Small intestine (tissue), 7 donors: ENCODE measurements at regions not wholly inside any gene's neighbourhood (a gene's known extent, or its start where the extent isn't known, plus 50 kb on each side); places are given as distances from the start of the nearest gene placed in this dataset.

Experiments used
- DNase-seq, 2 donors: peaks; one replicate each; pipeline versions ENCODE4 v3.0.0 to v3.0.0-alpha.2; 2013
- FAIRE-seq: peaks from 2 replicates; lab custom pipeline; 2012; peaks lifted over from hg19 to GRCh38; lab: Jason Lieb, UNC
- H3K27ac ChIP-seq, 3 donors: one replicate each; pipeline ENCODE4 v1.5.1; 2013; ENCODE audit warnings: low read length in 2 of 3, mild to moderate bottlenecking in 2 of 3, control low read depth in 1 of 3, inconsistent platforms in 1 of 3, low read depth in 1 of 3, moderate library complexity in 1 of 3
- H3K27me3 ChIP-seq, 3 donors: one replicate each; pipeline ENCODE4 v1.6.1; 2013; ENCODE audit warnings: low read length in 3 of 3, inconsistent platforms in 1 of 3; ENCODE audit not compliant: control insufficient read depth in 3 of 3, insufficient read depth in 3 of 3
- H3K36me3 ChIP-seq, 3 donors: one replicate each; pipeline ENCODE4 v1.6.1; 2013; ENCODE audit warnings: low read length in 3 of 3, inconsistent platforms in 1 of 3, low read depth in 1 of 3, mild to moderate bottlenecking in 1 of 3, moderate library complexity in 1 of 3; ENCODE audit not compliant: control insufficient read depth in 3 of 3, insufficient read depth in 2 of 3
- H3K4me1 ChIP-seq, 3 donors: one replicate each; pipeline ENCODE4 v1.6.1; 2013; ENCODE audit warnings: low read length in 2 of 3, inconsistent platforms in 1 of 3, low read depth in 1 of 3, mild to moderate bottlenecking in 1 of 3, moderate library complexity in 1 of 3; ENCODE audit not compliant: control insufficient read depth in 3 of 3, insufficient read depth in 2 of 3
- H3K4me3 ChIP-seq, 3 donors: one replicate each; pipeline ENCODE4 v1.5.1; 2013; ENCODE audit warnings: low read length in 3 of 3, control low read depth in 1 of 3, inconsistent platforms in 1 of 3, low read depth in 1 of 3, mild to moderate bottlenecking in 1 of 3, moderate library complexity in 1 of 3
- H3K9me3 ChIP-seq, 2 donors: one replicate each; pipeline ENCODE4 v1.6.1; 2013; ENCODE audit warnings: low read depth in 1 of 2, low read length in 1 of 2; ENCODE audit not compliant: control insufficient read depth in 2 of 2, insufficient read depth in 1 of 2
- WGBS, 3 donors: extraction: QIAGEN DNeasy Blood & Tissue Kit; methylation state at CpG; one replicate each; pipeline ENCODE4 v1.1.7; 2013; 5-methylcytosine and 5-hydroxymethylcytosine counted together
- donor health status: healthy with polysubstance abuse.
- donor health status: control.
- donor health status: control.
- donor health status: Bipolar disorder and iron deficiency.
- donor health status: healthy.

DNA sequence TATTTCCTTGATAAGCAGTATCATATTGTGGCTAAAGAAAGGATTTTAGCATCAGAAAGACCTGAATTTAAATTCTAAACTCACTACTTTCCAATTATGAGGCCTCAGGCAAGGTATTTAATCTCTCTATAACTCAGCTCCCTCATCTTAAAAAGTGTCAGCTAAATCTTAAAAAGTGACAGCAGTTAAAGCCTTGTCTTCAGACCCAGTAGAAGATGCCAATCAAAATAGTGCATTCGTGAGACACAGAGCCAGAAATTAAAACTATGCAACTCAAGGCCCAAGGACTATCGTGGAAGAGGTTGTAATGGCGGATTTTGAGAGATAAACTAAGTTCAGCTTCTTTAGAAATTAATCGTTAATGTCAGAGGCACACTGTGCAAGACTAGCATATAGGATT, 677.5 kb upstream of the BRINP3 start:
- H3K27ac ChIP-seq, result no peak overlapping the region
- no peak overlapping the region for H3K4me3 ChIP-seq
- no peak for DNase-seq
- no peaks in the 10 kb centered on the region for H3K27me3 ChIP-seq
- peaks cover 0 to 10% of the 10 kb centered on the region in 2 donors for H3K9me3 ChIP-seq
- H3K36me3 ChIP-seq, result no peaks in the 10 kb centered on the region
- 61 to 71% (median 70%) methylated on average over 4 of the region's 4 CpGs for WGBS, 3 donors
- no peak for FAIRE-seq
- H3K4me1 ChIP-seq, result no peaks in the 10 kb centered on the region

- Histone ChIP-seq H3K4me1 (no peaks in the 10 kb centered on the region), H3K27me3 (no peaks in the 10 kb centered on the region), H3K36me3 (no peaks in the 10 kb centered on the region), H3K27ac (no peak overlapping the region), H3K9me3 (peaks cover 0 to 3% of the 10 kb centered on the region in 2 donors), H3K4me3 (no peak overlapping the region)
- 93 to 96% (median 94%) methylated on average over 5 of the region's 5 CpGs for WGBS, 3 donors
- no peak for DNase-seq
- no peak for FAIRE-seq
These were observed 683.2 kb upstream of the BRINP3 start for GRCh38 chr1:191160837-191161236.

GRCh38 chr1:191162762-191163161, 685.1 kb upstream of the BRINP3 start:
- Histone ChIP-seq H3K27ac (no peak overlapping the region), H3K36me3 (no peaks in the 10 kb centered on the region), H3K9me3 (peaks cover 0 to 3% of the 10 kb centered on the region in 2 donors), H3K4me1 (no peaks in the 10 kb centered on the region), H3K27me3 (no peaks in the 10 kb centered on the region), H3K4me3 (no peak overlapping the region)
- FAIRE-seq (no peak), DNase-seq (no peak)
- 68 to 82% (median 70%) methylated on average over 2 of the region's 2 CpGs for WGBS, 3 donors

DNA sequence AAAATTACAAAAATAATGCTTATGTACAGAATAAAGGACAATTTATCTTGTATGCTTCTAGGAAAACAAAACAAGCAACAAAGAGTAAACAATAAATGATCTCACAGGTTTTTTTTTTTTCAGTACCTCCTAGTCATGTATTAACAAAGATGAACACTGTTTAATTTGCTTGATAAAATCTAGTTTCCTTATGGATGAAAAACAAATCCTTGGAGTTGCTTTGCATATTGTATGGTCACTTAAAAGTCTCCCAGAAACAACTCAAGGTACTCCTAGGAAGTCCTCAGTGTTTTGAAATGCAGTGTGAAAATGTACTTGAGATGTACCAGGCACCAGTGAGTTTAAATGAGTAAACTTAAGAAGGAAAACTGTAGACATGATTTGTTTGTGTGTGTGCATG, 686.0 kb upstream of the BRINP3 start:
- FAIRE-seq (no peak), DNase-seq (no peak)
- no peaks in the 10 kb centered on the region for H3K36me3 ChIP-seq
- no peak overlapping the region for H3K4me3 ChIP-seq
- H3K4me1 ChIP-seq, result no peaks in the 10 kb centered on the region
- H3K27ac ChIP-seq, result no peak overlapping the region
- no peaks in the 10 kb centered on the region for H3K27me3 ChIP-seq
- peaks cover 0 to 3% of the 10 kb centered on the region in 2 donors for H3K9me3 ChIP-seq

DNA sequence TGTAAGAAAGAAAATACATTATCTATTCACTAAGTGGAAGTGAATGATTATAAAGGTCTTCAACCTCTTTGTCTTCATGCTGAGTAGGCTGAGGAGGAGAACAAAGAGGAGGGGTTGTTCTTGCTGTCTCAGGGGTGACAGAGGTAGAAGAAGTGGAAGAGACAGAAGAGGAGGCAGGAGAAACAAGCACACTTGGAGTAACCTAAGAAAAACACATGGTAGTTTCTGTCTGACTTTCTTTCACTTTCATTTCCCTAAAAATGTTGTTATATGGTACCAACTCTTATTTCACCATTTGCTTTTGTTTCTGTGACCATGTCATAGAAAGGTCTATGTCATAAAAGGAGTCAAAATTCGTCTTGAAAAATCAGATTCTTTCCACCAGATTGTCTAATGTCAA, 696.6 kb upstream of the BRINP3 start:
- Histone ChIP-seq H3K4me1 (no peaks in the 10 kb centered on the region), H3K36me3 (no peaks in the 10 kb centered on the region), H3K27me3 (no peaks in the 10 kb centered on the region), H3K9me3 (no peaks in the 10 kb centered on the region), H3K4me3 (no peak overlapping the region), H3K27ac (no peak overlapping the region)
- DNase-seq (peak; percentile 1 to 21), FAIRE-seq (no peak)
- WGBS, 3 donors, result 8 to 31% (median 14%) methylated on average over 1 of the region's 1 CpG

DNA sequence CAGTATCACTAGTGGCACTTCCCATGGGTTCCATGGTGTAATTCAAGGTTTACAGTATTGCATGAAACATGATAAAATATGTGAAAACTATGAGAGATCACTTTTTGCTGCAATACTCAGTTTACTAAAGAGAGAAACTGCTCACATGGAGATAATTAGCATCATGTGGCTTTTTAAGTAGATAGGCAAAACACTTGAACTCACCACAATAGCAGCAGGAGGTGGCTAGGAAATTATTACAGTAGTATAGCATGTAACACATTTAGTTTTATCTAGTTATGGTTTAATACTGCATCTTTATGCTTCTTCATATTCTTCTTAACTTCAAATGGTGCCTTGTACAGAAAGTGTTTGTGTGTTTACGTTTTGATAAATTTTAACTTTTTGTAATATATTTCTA, 698.5 kb upstream of the BRINP3 start:
- FAIRE-seq (no peak), DNase-seq (no peak)
- Histone ChIP-seq H3K4me3 (no peak overlapping the region), H3K27ac (no peak overlapping the region), H3K9me3 (no peaks in the 10 kb centered on the region), H3K4me1 (no peaks in the 10 kb centered on the region), H3K36me3 (no peaks in the 10 kb centered on the region), H3K27me3 (no peaks in the 10 kb centered on the region)
- 77 to 92% (median 88%) methylated on average over 1 of the region's 1 CpG for WGBS, 3 donors

DNA sequence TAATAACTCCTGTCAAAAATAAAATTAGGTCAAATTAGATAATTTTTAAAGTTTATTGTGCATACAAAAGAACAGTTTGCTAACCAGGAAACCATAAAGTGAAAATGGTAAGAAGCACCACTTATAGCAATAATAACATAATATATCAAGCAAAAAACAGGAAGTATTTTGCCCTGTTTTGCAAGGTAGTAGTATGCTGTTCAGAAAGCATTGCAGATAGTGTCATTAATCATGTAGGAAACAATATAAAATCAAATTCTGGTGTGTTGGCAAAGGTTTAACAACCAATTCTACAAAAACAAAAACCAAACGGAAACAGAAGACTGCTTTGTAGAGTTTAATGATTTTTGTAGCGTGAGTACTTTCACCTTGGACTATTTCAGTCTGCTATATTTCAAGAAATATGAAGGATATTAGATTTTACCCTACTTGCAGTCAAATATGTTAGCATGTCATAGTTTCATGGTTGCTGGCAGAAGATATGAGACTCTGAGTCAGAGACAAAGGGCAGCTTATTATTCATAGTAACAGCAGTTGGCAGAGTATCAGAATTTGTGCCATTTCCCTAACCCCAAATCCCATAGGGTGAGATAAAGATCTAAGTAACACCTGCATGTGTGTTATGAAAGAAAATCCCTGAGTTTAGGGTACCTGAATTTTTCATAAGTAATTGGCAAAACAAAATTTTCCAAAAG, 729.0 kb upstream of the BRINP3 start:
- Histone ChIP-seq H3K27me3 (no peaks in the 10 kb centered on the region), H3K27ac (no peak overlapping the region), H3K9me3 (no peaks in the 10 kb centered on the region), H3K36me3 (no peaks in the 10 kb centered on the region), H3K4me1 (no peaks in the 10 kb centered on the region), H3K4me3 (no peak overlapping the region)
- FAIRE-seq (no peak), DNase-seq (no peak)
- 63 to 81% (median 63%) methylated on average over 2 of the region's 2 CpGs for WGBS, 3 donors

DNA sequence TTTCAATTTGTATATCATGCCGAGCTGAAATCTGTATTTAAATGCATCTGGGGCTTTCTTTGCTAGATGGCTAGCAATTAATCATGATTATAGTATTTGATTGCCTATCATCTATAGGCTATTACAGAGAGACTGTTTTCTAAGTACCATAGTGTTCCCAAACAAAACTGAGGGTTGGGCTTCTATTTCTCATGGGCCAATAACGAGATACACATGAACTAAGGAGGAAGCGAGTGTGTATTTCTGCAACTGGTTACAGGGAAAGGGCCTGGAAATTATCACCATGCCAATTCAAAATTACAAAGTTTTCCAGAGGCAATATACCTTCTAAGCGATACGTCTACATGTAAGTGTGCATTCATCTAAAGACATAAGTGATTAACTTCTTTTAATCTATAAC, 744.5 kb upstream of the BRINP3 start:
- no peak overlapping the region for H3K27ac ChIP-seq
- FAIRE-seq, result no peak
- H3K9me3 ChIP-seq, result peaks cover 2 to 20% of the 10 kb centered on the region in 2 donors
- H3K27me3 ChIP-seq, result no peaks in the 10 kb centered on the region
- peaks cover 0 to 5% (median 0%) of the 10 kb centered on the region in 3 donors for H3K4me1 ChIP-seq
- no peak overlapping the region for H3K4me3 ChIP-seq
- DNase-seq, result peak; percentile 1 to 52
- no peaks in the 10 kb centered on the region for H3K36me3 ChIP-seq
- 41 to 55% (median 41%) methylated on average over 5 of the region's 5 CpGs for WGBS, 3 donors

GRCh38 chr1:191240925-191241324, 763.3 kb upstream of the BRINP3 start:
- no peak overlapping the region for H3K4me3 ChIP-seq
- H3K27me3 ChIP-seq, result no peaks in the 10 kb centered on the region
- DNase-seq (no peak), FAIRE-seq (no peak)
- H3K36me3 ChIP-seq, result no peaks in the 10 kb centered on the region
- H3K4me1 ChIP-seq, result no peaks in the 10 kb centered on the region
- 58 to 62% (median 60%) methylated on average over 3 of the region's 3 CpGs for WGBS, 3 donors
- H3K27ac ChIP-seq, result no peak overlapping the region
- H3K9me3 ChIP-seq, result peaks cover 0 to 24% of the 10 kb centered on the region in 2 donors
